ENCODE measurements at regions not wholly inside any gene's neighbourhood (a gene's known extent, or its start where the extent isn't known, plus 50 kb on each side); places are given as distances from the start of the nearest gene placed in this dataset.

GRCh38 chr9:119831309-119831708 is 462.1 kb upstream of the BRINP1 start:
- no peak for DNase-seq (ENCODE audit: low read depth)

- DNase-seq (ENCODE audit: low read depth) = no peak
Observed at GRCh38 chr9:119829748-119830147, 460.5 kb upstream of the BRINP1 start.

GRCh38 chr9:119829186-119829585 is 460.0 kb upstream of the BRINP1 start:
- no peak for DNase-seq (ENCODE audit: low read depth)

GRCh38 chr9:119827526-119827925 is 458.3 kb upstream of the BRINP1 start:
- DNase-seq (ENCODE audit: low read depth) = no peak

- no peak for DNase-seq (ENCODE audit: low read depth)
Observed at GRCh38 chr9:119827126-119827525, 457.9 kb upstream of the BRINP1 start.

GRCh38 chr9:119818726-119819435 is 449.6 kb upstream of the BRINP1 start:
- no peak for DNase-seq (ENCODE audit: low read depth)

- DNase-seq (ENCODE audit: low read depth) = peak; percentile 77
Observed at GRCh38 chr9:119810645-119811429, 441.6 kb upstream of the BRINP1 start.

- DNase-seq (ENCODE audit: low read depth) = no peak
Observed at GRCh38 chr9:119803679-119804078, 434.4 kb upstream of the BRINP1 start.

GRCh38 chr9:119802621-119803020 is 433.4 kb upstream of the BRINP1 start:
- peak; percentile 38 for DNase-seq (ENCODE audit: low read depth)

GRCh38 chr9:119802133-119802532 is 432.9 kb upstream of the BRINP1 start:
- DNase-seq (ENCODE audit: low read depth) = no peak

- DNase-seq (ENCODE audit: low read depth) = peak; percentile 28
Observed at GRCh38 chr9:119801311-119801710, 432.1 kb upstream of the BRINP1 start.

- DNase-seq (ENCODE audit: low read depth) = no peak
Observed at GRCh38 chr9:119795395-119795794, 426.2 kb upstream of the BRINP1 start.

- no peak for DNase-seq (ENCODE audit: low read depth)
Observed at GRCh38 chr9:119794836-119795235, 425.6 kb upstream of the BRINP1 start.

- no peak for DNase-seq (ENCODE audit: low read depth)
Observed at GRCh38 chr9:119793218-119793617, 424.0 kb upstream of the BRINP1 start.

GRCh38 chr9:119792242-119792641 is 423.0 kb upstream of the BRINP1 start:
- no peak for DNase-seq (ENCODE audit: low read depth)

GRCh38 chr9:119789987-119790386 is 420.8 kb upstream of the BRINP1 start:
- no peak for DNase-seq (ENCODE audit: low read depth)

- no peak for DNase-seq (ENCODE audit: low read depth)
Observed at GRCh38 chr9:119788921-119789320, 419.7 kb upstream of the BRINP1 start.

GRCh38 chr9:119781886-119782285 is 412.7 kb upstream of the BRINP1 start:
- no peak for DNase-seq (ENCODE audit: low read depth)

GRCh38 chr9:119775410-119775809 is 406.2 kb upstream of the BRINP1 start:
- no peak for DNase-seq (ENCODE audit: low read depth)

GRCh38 chr9:119773823-119774222 is 404.6 kb upstream of the BRINP1 start:
- DNase-seq (ENCODE audit: low read depth) = no peak

GRCh38 chr9:119771341-119771740 is 402.1 kb upstream of the BRINP1 start:
- no peak for DNase-seq (ENCODE audit: low read depth)

- no peak for DNase-seq (ENCODE audit: low read depth)
Observed at GRCh38 chr9:119768266-119768665, 399.0 kb upstream of the BRINP1 start.

GRCh38 chr9:119765632-119766175 is 396.5 kb upstream of the BRINP1 start:
- DNase-seq (ENCODE audit: low read depth) = no peak
